Hippocampal formation (tissue), 2 donors: ENCODE measurements at regions not wholly inside any gene's neighbourhood (a gene's known extent, or its start where the extent isn't known, plus 50 kb on each side); places are given as distances from the start of the nearest gene placed in this dataset.
"Not testable (repeated sequence)": the region's sequence is repeated elsewhere in the genome, so short reads cannot be mapped to it uniquely, and the experiment has no call there.

Experiments
- DNase-seq, 2 donors: peaks; one replicate each; lab custom pipeline; 2025; lab: John Stamatoyannopoulos, UW

- no peak for DNase-seq
Measured at GRCh38 chr4:77510367-77510766, 95.3 kb upstream of the CXCL13 start.

DNA sequence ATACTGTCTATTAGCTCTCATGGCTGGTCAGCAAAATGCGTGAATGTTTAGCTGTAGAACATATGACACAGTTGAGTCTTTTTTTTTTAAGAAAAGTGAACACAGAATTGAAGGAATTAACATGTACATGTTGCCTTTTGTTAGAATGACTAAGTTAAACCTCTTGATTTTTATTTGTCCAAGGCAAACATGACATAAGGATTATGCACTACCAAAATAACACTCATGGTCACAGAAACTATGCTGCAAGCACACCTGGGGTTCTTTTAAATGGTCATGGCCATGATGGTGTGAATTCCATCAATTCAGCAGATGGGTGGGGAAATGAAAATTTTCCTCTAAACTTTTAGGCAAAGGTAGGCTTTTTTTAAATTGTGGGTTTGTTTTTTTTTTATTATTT, 80.1 kb upstream of the CXCL13 start:
- DNase-seq: no peak

DNA sequence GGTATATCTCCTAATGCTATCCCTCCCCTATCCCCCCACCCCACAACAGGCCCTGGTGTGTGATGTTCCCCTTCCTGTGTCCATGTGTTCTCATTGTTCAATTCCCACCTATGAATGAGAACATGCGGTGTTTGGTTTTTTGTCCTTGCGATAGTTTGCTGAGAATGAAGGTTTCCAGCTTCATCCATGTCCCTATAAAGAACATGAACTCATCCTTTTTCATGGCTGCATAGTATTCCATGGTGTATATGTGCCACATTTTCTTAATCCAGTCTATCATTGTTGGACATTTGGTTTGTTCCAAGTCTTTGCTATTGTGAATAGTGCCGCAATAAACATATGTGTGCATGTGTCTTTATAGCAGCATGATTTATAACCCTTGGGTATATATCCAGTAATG, 77.7 kb upstream of the CXCL13 start:
- DNase-seq: not testable (repeated sequence)

DNA sequence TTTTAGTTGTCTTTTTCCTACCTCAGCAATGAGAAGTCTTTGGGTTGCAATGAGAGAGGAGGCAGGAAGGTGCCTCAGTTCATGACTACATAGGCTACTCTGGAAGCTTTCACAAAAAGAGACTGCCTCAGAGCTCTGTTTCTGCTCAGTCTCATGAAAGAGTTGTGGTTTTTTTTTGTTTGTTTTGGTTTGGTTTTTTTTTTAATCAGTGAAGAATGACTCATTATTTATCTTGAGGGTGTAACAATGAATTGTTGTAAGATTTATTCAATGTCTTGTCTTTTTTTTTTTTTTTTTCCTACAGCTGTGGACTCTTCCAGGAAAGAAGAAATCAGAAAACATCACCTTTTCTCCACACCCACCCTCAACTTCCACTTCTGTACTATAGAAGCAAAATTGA, 67.5 kb upstream of the CXCL13 start:
- no peak for DNase-seq

DNA sequence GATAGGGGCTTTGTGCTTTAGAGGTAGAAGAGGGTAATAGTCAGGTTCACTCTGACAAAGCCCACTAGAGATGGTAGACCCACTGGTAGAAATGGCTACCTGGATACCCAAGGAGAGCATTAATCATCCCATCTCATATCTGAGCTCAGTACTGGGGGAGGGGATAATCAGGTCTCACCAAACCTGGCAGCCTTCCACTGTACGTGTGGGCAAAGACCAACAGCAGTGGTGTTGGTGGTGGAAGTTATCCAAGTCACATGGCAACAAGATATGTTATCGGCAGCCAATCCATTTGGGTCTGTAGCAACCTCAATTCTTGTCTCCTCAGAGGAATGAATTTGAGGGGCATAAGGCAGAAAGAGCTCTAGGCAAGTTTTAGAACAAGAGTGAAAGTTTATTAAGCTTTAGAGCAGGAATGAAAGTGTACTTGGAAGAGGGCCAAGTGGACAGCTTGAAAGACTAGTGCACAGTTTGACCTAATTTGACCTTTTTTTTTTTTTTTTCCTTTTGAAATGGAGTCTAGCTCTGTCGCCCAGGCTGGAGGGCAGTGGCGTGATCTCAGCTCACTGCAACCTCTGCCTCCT, 67.0 kb upstream of the CXCL13 start:
- DNase-seq: no peak
